ENCODE measurements at regions not wholly inside any gene's neighbourhood (a gene's known extent, or its start where the extent isn't known, plus 50 kb on each side); places are given as distances from the start of the nearest gene placed in this dataset.
"Not testable (repeated sequence)": the region's sequence is repeated elsewhere in the genome, so short reads cannot be mapped to it uniquely, and the experiment has no call there.

- in situ Hi-C loops (cut with HindIII; ENCODE audit: low pct_ligation_motif_present, low pct_unique_long_range_greater_than_20kb, low sequenced_read_pairs): no loop called here
Measured at GRCh38 chr22:35175392-35175791, 81.9 kb upstream of the HMGXB4 start.

DNA sequence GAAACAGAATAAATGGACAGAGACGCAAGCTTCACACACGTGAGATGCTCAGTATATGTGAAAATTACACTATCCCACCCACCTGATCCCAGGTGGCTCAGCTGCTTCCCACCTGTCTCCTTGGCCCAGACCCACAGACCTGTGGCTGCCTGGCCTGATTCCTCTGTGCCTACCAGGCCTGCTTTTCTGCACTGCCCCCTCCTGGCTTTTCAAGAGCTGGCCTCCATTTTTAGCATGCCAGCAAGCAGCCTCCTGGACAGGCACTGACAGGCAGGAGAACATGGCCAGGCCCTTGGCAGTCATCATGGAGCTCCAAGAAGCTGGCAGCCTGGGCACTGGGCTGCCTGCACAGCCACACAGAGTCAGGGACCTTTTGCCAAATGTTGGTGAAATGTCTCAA lies 79.5 kb upstream of the HMGXB4 start:
- no peak for DNase-seq
- in situ Hi-C loops (cut with HindIII; ENCODE audit: low pct_ligation_motif_present, low pct_unique_long_range_greater_than_20kb, low sequenced_read_pairs): no loop called here

More at GRCh38 chr22:35175392-35175791, 81.9 kb upstream of the HMGXB4 start:
- no peak for DNase-seq

- in situ Hi-C loops (cut with HindIII; ENCODE audit: low pct_ligation_motif_present, low pct_unique_long_range_greater_than_20kb, low sequenced_read_pairs): no loop called here
- DNase-seq: no peak
Measured at GRCh38 chr22:35178446-35178845, 78.8 kb upstream of the HMGXB4 start.

GRCh38 chr22:35183917-35184316 lies 73.4 kb upstream of the HMGXB4 start:
- in situ Hi-C loops (cut with HindIII; ENCODE audit: low pct_ligation_motif_present, low pct_unique_long_range_greater_than_20kb, low sequenced_read_pairs): no loop called here
- DNase-seq: no peak

- DNase-seq: no peak
- in situ Hi-C loops (cut with HindIII; ENCODE audit: low pct_ligation_motif_present, low pct_unique_long_range_greater_than_20kb, low sequenced_read_pairs): no loop called here
Measured at GRCh38 chr22:35186492-35186891, 70.8 kb upstream of the HMGXB4 start.

- in situ Hi-C loops (cut with HindIII; ENCODE audit: low pct_ligation_motif_present, low pct_unique_long_range_greater_than_20kb, low sequenced_read_pairs); DNase-seq: not testable (repeated sequence)
Measured at GRCh38 chr22:35188930-35189329, 68.4 kb upstream of the HMGXB4 start.

- in situ Hi-C loops (cut with HindIII; ENCODE audit: low pct_ligation_motif_present, low pct_unique_long_range_greater_than_20kb, low sequenced_read_pairs): no loop called here
- DNase-seq: no peak
Measured at GRCh38 chr22:35189559-35189958, 67.7 kb upstream of the HMGXB4 start.

- in situ Hi-C loops (cut with HindIII; ENCODE audit: low pct_ligation_motif_present, low pct_unique_long_range_greater_than_20kb, low sequenced_read_pairs): no loop called here
- DNase-seq: peak; percentile 69
Measured at GRCh38 chr22:35191412-35191811, 65.9 kb upstream of the HMGXB4 start.

DNA sequence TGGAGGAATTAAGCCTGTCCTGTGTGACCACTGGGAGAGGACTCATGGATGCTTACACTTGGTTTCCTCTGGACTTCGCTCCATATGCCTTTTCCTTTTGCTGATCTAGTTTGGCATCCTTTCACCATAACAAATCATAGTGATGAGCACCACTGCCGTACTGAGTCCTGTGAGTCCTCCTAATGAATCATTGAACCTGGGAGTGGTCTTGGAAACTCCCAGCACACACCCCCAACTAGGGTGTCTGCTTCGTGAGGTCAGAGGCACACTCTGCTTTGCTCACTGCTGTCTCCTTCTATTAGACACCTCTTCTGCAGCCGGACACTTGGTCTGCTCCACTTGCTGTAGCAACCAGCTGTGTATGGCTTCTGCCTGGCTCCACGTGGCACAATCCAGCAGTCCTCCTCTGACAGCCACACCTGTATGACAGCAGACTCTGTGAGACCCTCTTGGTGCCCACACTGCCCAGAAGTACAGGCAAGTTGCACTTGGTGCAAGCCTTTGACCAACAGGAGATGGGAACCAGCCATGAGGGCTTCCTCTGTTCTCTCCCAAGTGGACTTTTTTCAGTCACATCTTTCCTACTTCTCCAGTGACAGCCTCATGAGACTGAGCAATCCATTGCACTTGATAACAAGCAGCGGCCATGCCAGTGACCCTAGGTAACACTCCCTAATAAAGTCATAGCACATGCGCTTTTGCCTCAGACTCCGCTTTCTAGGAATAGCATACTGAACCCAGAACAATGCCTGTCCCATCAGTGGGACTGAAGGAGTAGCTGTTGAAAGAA lies 65.0 kb upstream of the HMGXB4 start:
- in situ Hi-C loops (cut with HindIII; ENCODE audit: low pct_ligation_motif_present, low pct_unique_long_range_greater_than_20kb, low sequenced_read_pairs): no loop called here
- no peak for DNase-seq

DNA sequence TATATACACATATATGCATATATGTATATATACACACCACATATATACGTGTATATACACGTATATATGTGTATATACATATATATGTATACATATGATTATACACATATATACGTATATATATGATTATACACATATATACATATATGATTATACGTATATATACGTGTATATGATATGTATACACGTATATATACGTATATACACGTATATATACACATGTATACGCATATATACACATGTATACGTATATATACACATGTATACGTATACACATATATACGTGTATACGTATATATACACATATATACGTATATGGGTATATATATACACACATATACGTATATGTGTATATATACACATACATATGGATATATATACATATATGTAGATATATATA lies 62.1 kb upstream of the HMGXB4 start:
- no peak for DNase-seq
- in situ Hi-C loops (cut with HindIII; ENCODE audit: low pct_ligation_motif_present, low pct_unique_long_range_greater_than_20kb, low sequenced_read_pairs): no loop called here

- in situ Hi-C loops (cut with HindIII; ENCODE audit: low pct_ligation_motif_present, low pct_unique_long_range_greater_than_20kb, low sequenced_read_pairs): no loop called here
- DNase-seq: no peak
Measured at GRCh38 chr22:35195821-35196220, 61.5 kb upstream of the HMGXB4 start.

- in situ Hi-C loops (cut with HindIII; ENCODE audit: low pct_ligation_motif_present, low pct_unique_long_range_greater_than_20kb, low sequenced_read_pairs): no loop called here
- DNase-seq: no peak
Measured at GRCh38 chr22:35197071-35197470, 60.2 kb upstream of the HMGXB4 start.

- in situ Hi-C loops (cut with HindIII; ENCODE audit: low pct_ligation_motif_present, low pct_unique_long_range_greater_than_20kb, low sequenced_read_pairs): no loop called here
- no peak for DNase-seq
Measured at GRCh38 chr22:35197886-35198285, 59.4 kb upstream of the HMGXB4 start.

GRCh38 chr22:35198738-35199137 lies 58.6 kb upstream of the HMGXB4 start:
- in situ Hi-C loops (cut with HindIII; ENCODE audit: low pct_ligation_motif_present, low pct_unique_long_range_greater_than_20kb, low sequenced_read_pairs): no loop called here
- DNase-seq: no peak

GRCh38 chr22:35202376-35202775 lies 54.9 kb upstream of the HMGXB4 start:
- DNase-seq: no peak
- in situ Hi-C loops (cut with HindIII; ENCODE audit: low pct_ligation_motif_present, low pct_unique_long_range_greater_than_20kb, low sequenced_read_pairs): no loop called here

- in situ Hi-C loops (cut with HindIII; ENCODE audit: low pct_ligation_motif_present, low pct_unique_long_range_greater_than_20kb, low sequenced_read_pairs): no loop called here
- DNase-seq: no peak
Measured at GRCh38 chr22:35203583-35203982, 53.7 kb upstream of the HMGXB4 start.

DNA sequence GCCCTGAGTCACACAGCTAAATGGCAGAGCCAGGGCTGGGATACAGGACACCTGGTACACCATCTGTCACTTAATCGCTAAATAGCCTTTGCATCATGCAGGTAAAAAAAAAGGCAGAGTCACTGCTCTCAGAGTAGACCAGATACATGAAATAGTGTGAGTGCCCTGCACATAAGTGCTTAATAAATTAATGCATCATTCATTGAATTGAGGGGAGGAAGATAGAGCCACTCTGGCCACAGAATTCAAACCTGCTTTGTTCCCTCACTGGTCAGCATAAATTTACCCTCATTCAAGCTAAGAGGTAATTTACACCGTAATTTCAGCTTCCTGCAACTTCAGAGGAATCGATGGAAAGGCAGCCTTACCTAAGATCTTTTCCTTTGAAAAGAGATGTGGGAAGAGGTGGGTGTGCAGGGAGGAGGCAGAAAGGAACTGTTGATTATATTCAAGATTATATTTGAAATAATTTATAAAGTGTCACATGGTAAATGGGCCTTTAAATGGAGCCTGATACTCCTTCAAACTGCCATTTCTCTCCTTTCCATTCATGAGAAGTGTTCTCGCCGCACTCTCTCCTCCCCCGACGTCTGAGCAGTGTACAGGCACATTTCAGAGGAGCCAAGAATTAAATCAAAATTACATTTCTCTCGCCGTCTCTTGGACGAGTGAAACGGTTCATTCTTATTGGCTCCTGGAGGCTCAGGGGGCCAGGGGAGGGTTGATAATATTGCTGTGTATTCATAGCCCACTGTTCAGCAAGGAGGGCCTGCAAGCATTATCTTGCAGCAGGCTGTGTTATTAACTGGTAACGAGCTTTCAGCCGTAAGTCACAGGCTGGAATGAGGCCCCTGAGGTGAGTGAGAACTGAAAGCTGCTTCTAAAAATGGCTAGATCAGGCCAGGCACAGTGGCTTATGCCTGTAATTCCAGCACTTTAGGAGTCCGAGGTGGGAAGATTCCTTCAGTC lies 52.2 kb upstream of the HMGXB4 start:
- no peak for DNase-seq
- in situ Hi-C loops (cut with HindIII; ENCODE audit: low pct_ligation_motif_present, low pct_unique_long_range_greater_than_20kb, low sequenced_read_pairs): no loop called here

- in situ Hi-C loops (cut with HindIII; ENCODE audit: low pct_ligation_motif_present, low pct_unique_long_range_greater_than_20kb, low sequenced_read_pairs): no loop called here
- no peak for DNase-seq
Measured at GRCh38 chr22:35205961-35206360, 51.3 kb upstream of the HMGXB4 start.

DNA sequence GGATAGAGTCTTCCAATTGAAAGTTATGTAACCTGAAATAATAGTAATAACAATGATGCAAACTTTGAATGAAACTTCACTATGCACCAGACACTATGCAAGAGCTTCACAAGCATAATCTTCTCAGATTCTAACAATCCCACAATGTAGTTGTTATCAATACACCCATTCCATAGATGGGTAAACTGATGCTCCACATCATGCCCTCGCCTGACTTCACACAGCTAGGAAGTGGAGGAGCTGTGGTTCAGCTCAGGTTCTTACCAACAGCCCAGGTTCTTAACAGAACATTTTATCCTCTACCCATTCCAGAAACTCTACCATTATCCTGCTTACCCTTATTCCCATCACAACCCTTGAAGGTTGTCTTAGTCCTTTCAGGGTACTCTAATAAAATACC lies 50.4 kb upstream of the HMGXB4 start:
- DNase-seq: no peak

More for the DNA sequence above, 50.4 kb upstream of the HMGXB4 start:
- in situ Hi-C loops (cut with HindIII; ENCODE audit: low pct_ligation_motif_present, low pct_unique_long_range_greater_than_20kb, low sequenced_read_pairs): no loop called here
